PC-3 (cell line): ENCODE measurements at regions not wholly inside any gene's neighbourhood (a gene's known extent, or its start where the extent isn't known, plus 50 kb on each side); places are given as distances from the start of the nearest gene placed in this dataset.

Source experiments
- ATAC-seq: fragments of 200-7000 bp; cut with Tn5 transposase; 2 replicates; pipeline ENCODE4 v1.9.1; 2020; ENCODE audit warnings: mild to moderate bottlenecking, moderate library complexity
- BruUV-seq: library from RNA; stranded (reverse); fragments of 400-500 nt; replicated peaks from 2 replicates; lab custom pipeline; 2021; lab: Mats Ljungman, UMichigan
- CTCF ChIA-PET: fragments of 300-600 bp; sonication (Branson Sonifier 250); formaldehyde crosslinking; loops from one replicate; lab custom pipeline; 2022; ENCODE audit warnings: antibody characterized with exemption; lab: Charles Lee
- POLR2A ChIA-PET: fragments of 300-600 bp; sonication (Branson Sonifier 250); formaldehyde crosslinking; loops from one replicate; lab custom pipeline; 2022; ENCODE audit warnings: antibody characterized with exemption; ENCODE audit not compliant: unreplicated experiment; lab: Charles Lee
- DNase-seq: peaks from one replicate; pipeline ENCODE4 v3.0.0-alpha.2; 2015
- H2AFZ ChIP-seq: fragments of 300-600 bp; sonication (generic); 2 replicates; pipeline ENCODE4 v1.6.0; 2016; ENCODE audit warnings: antibody characterized with exemption, low read length
- H3F3A ChIP-seq: fragments of 300-600 bp; sonication (generic); one replicate; pipeline ENCODE4 v1.6.0; 2017; ENCODE audit warnings: antibody characterized with exemption, low read length, control low read depth, mild to moderate bottlenecking; ENCODE audit not compliant: unreplicated experiment
- H3K27ac ChIP-seq: fragments of 300-600 bp; sonication (generic); 2 replicates; pipeline ENCODE4 v1.5.1; 2016; ENCODE audit warnings: mild to moderate bottlenecking, low read length
- H3K27me3 ChIP-seq: fragments of 300-600 bp; sonication (generic); 2 replicates; pipeline ENCODE4 v1.6.1; 2016; ENCODE audit warnings: low read length, mixed read lengths
- H3K36me3 ChIP-seq: fragments of 300-600 bp; sonication (generic); 2 replicates; pipeline ENCODE4 v1.6.1; 2016; ENCODE audit warnings: low read depth, mixed run types, low read length, mixed read lengths
- H3K4me1 ChIP-seq: fragments of 300-600 bp; sonication (generic); 2 replicates; pipeline ENCODE4 v1.5.1; 2016; ENCODE audit warnings: low read length; ENCODE audit not compliant: insufficient read depth
- H3K4me2 ChIP-seq: fragments of 300-600 bp; sonication (generic); 2 replicates; pipeline ENCODE4 v1.6.0; 2016; ENCODE audit warnings: low read length
- H3K4me3 ChIP-seq: fragments of 300-600 bp; sonication (generic); 2 replicates; pipeline ENCODE4 v1.5.1; 2016; ENCODE audit warnings: mild to moderate bottlenecking, low read length, mixed read lengths
- H3K79me2 ChIP-seq: fragments of 300-600 bp; sonication (generic); 2 replicates; pipeline ENCODE4 v1.6.1; 2017; ENCODE audit warnings: low read length, mixed read lengths
- H3K9ac ChIP-seq: fragments of 300-600 bp; sonication (generic); 2 replicates; pipeline ENCODE4 v1.6.0; 2016; ENCODE audit warnings: mild to moderate bottlenecking, low read length
- H3K9me2 ChIP-seq: fragments of 300-600 bp; sonication (generic); replicated peaks from 2 replicates; pipeline ENCODE4 v1.6.1; 2016; ENCODE audit warnings: mixed run types, low read length, mixed read lengths
- H3K9me3 ChIP-seq: fragments of 300-600 bp; sonication (generic); 2 replicates; pipeline ENCODE4 v1.6.1; 2016; ENCODE audit warnings: low read length, mixed read lengths
- H4K20me1 ChIP-seq: fragments of 300-600 bp; sonication (generic); 2 replicates; pipeline ENCODE4 v1.6.1; 2016; ENCODE audit warnings: low read length, mixed read lengths
- CTCF ChIP-seq: fragments of 300-600 bp; sonication (generic); conservative IDR thresholded peaks from 2 replicates; pipeline ENCODE4 v1.5.1; 2017; ENCODE audit warnings: antibody characterized with exemption, low read depth, mild to moderate bottlenecking, low read length
- EZH2 ChIP-seq: fragments of 300-600 bp; sonication (generic); IDR thresholded peaks from one replicate; pipeline ENCODE4 v1.6.1; 2017; ENCODE audit warnings: antibody characterized with exemption, mild to moderate bottlenecking, low read length; ENCODE audit not compliant: unreplicated experiment
- EZH2phosphoT487 ChIP-seq: fragments of 300-600 bp; sonication (generic); IDR thresholded peaks from 2 replicates; pipeline ENCODE4 v1.6.1; 2018; ENCODE audit warnings: mild to moderate bottlenecking, antibody characterized with exemption, low read length, borderline replicate concordance
- intact Hi-C: fragments of 100-400 bp; cut with micrococcal nuclease; formaldehyde crosslinking; loops from 2 replicates; pipeline ENCODE4 v1.9.0; 2023

- no peak overlapping the region for H3K27ac ChIP-seq
- intact Hi-C loops = no loop called here
- ChIA-PET CTCF (no interaction called here), POLR2A (no interaction called here)
- DNase-seq = no peak
- no peak overlapping the region for H3K4me3 ChIP-seq
- no peak for TF ChIP-seq EZH2phosphoT487
- TF ChIP-seq EZH2 = no peak
- no peak for TF ChIP-seq CTCF
- no peak overlapping the region for H2AFZ ChIP-seq
- H3K9me3 ChIP-seq = no peaks in the 10 kb centered on the region
- no peaks in the 10 kb centered on the region for H3K9me2 ChIP-seq
- no peak for ATAC-seq
- H3K79me2 ChIP-seq = no peaks in the 10 kb centered on the region
- no peak overlapping the region for H3K9ac ChIP-seq
- BruUV-seq = no TSS peak
- H3K27me3 ChIP-seq = no peaks in the 10 kb centered on the region
- no peaks in the 10 kb centered on the region for H4K20me1 ChIP-seq
- peaks cover 4% of the 10 kb centered on the region for H3K4me1 ChIP-seq
- H3F3A ChIP-seq = no peaks in the 10 kb centered on the region
- no peak overlapping the region for H3K4me2 ChIP-seq
- no peaks in the 10 kb centered on the region for H3K36me3 ChIP-seq
These were observed 131.3 kb downstream of the EN1 start for GRCh38 chr2:118716102-118716501.

- no peak for ATAC-seq
- H3K4me2 ChIP-seq = no peak overlapping the region
- H3K27ac ChIP-seq = no peak overlapping the region
- no peaks in the 10 kb centered on the region for H3K27me3 ChIP-seq
- H3K9ac ChIP-seq = no peak overlapping the region
- H3K9me2 ChIP-seq = no peaks in the 10 kb centered on the region
- no peak for DNase-seq
- H3K9me3 ChIP-seq = no peaks in the 10 kb centered on the region
- H3K79me2 ChIP-seq = no peaks in the 10 kb centered on the region
- BruUV-seq = no TSS peak
- H4K20me1 ChIP-seq = no peaks in the 10 kb centered on the region
- POLR2A ChIA-PET = no interaction called here
- H3K4me3 ChIP-seq = no peak overlapping the region
- no peak for TF ChIP-seq CTCF
- no peak for TF ChIP-seq EZH2
- TF ChIP-seq EZH2phosphoT487 = no peak
- intact Hi-C loops = no loop called here
- H3F3A ChIP-seq = no peaks in the 10 kb centered on the region
- H3K36me3 ChIP-seq = no peaks in the 10 kb centered on the region
- H3K4me1 ChIP-seq = no peaks in the 10 kb centered on the region
- H2AFZ ChIP-seq = no peak overlapping the region
- CTCF ChIA-PET = no interaction called here
These were observed 133.3 kb downstream of the EN1 start for GRCh38 chr2:118714118-118714517.

GRCh38 chr2:118711603-118712002 is 135.8 kb downstream of the EN1 start:
- ChIA-PET POLR2A (no interaction called here), CTCF (no interaction called here)
- intact Hi-C loops = no loop called here
- no peak for TF ChIP-seq EZH2
- no peak for TF ChIP-seq EZH2phosphoT487
- no peak for TF ChIP-seq CTCF
- Histone ChIP-seq H3K4me1 (no peaks in the 10 kb centered on the region), H3K9ac (no peak overlapping the region), H3K27ac (no peak overlapping the region), H3K9me2 (no peaks in the 10 kb centered on the region), H3K4me3 (no peak overlapping the region), H3K79me2 (no peaks in the 10 kb centered on the region), H3F3A (no peaks in the 10 kb centered on the region), H3K9me3 (no peaks in the 10 kb centered on the region), H3K4me2 (no peak overlapping the region), H2AFZ (no peak overlapping the region), H3K36me3 (no peaks in the 10 kb centered on the region), H3K27me3 (no peaks in the 10 kb centered on the region), H4K20me1 (no peaks in the 10 kb centered on the region)
- ATAC-seq (no peak), DNase-seq (no peak)
- BruUV-seq = no TSS peak
